ENCODE measurements at regions not wholly inside any gene's neighbourhood (a gene's known extent, or its start where the extent isn't known, plus 50 kb on each side); places are given as distances from the start of the nearest gene placed in this dataset.
"Not testable (repeated sequence)": the region's sequence is repeated elsewhere in the genome, so short reads cannot be mapped to it uniquely, and the experiment has no call there.

- no peak overlapping the region for H3K27ac Mint-ChIP-seq
- no peaks in the 10 kb centered on the region for H3K4me1 Mint-ChIP-seq (ENCODE audit: low read depth)
- DNase-seq: no peak
- H3K9me3 Mint-ChIP-seq: peaks cover 19% of the 10 kb centered on the region
- no peaks in the 10 kb centered on the region for H3K36me3 Mint-ChIP-seq (ENCODE audit: low read depth)
- no peak overlapping the region for H3K4me3 Mint-ChIP-seq
- H3K27me3 Mint-ChIP-seq (ENCODE audit: low read depth): no peaks in the 10 kb centered on the region
- CTCF ChIA-PET: no interaction called here
- intact Hi-C loops (cut with micrococcal nuclease): no loop called here
Observed at GRCh38 chr5:8557728-8558127, 688.8 kb downstream of the MTRR start.

GRCh38 chr5:8560776-8561175 lies 691.8 kb downstream of the MTRR start:
- Mint-ChIP-seq H3K4me1 (ENCODE audit: low read depth) (no peaks in the 10 kb centered on the region), H3K27me3 (ENCODE audit: low read depth) (no peaks in the 10 kb centered on the region), H3K9me3 (peaks cover 4% of the 10 kb centered on the region), H3K27ac (no peak overlapping the region), H3K4me3 (no peak overlapping the region), H3K36me3 (ENCODE audit: low read depth) (no peaks in the 10 kb centered on the region)
- intact Hi-C loops (cut with micrococcal nuclease): no loop called here
- CTCF ChIA-PET: no interaction called here
- no peak for DNase-seq

GRCh38 chr5:8561224-8561840 lies 692.4 kb downstream of the MTRR start:
- DNase-seq: no peak
- Mint-ChIP-seq H3K36me3 (ENCODE audit: low read depth) (no peaks in the 10 kb centered on the region), H3K4me1 (ENCODE audit: low read depth) (no peaks in the 10 kb centered on the region), H3K27me3 (ENCODE audit: low read depth) (no peaks in the 10 kb centered on the region), H3K4me3 (no peak overlapping the region), H3K9me3 (peaks cover under 1% of the 10 kb centered on the region), H3K27ac (no peak overlapping the region)
- intact Hi-C loops (cut with micrococcal nuclease): no loop called here
- CTCF ChIA-PET: no interaction called here

- Mint-ChIP-seq H3K4me1 (ENCODE audit: low read depth) (no peaks in the 10 kb centered on the region), H3K27ac (no peak overlapping the region), H3K9me3 (no peaks in the 10 kb centered on the region), H3K27me3 (ENCODE audit: low read depth) (no peaks in the 10 kb centered on the region), H3K4me3 (no peak overlapping the region), H3K36me3 (ENCODE audit: low read depth) (no peaks in the 10 kb centered on the region)
- no peak for DNase-seq
- intact Hi-C loops (cut with micrococcal nuclease): no loop called here
- CTCF ChIA-PET: no interaction called here
Observed at GRCh38 chr5:8561854-8562253, 692.9 kb downstream of the MTRR start.

GRCh38 chr5:8563540-8563939 lies 694.6 kb downstream of the MTRR start:
- DNase-seq; H3K4me1 Mint-ChIP-seq (ENCODE audit: low read depth); H3K4me3 Mint-ChIP-seq; intact Hi-C loops (cut with micrococcal nuclease); CTCF ChIA-PET; H3K27ac Mint-ChIP-seq; H3K9me3 Mint-ChIP-seq; H3K36me3 Mint-ChIP-seq (ENCODE audit: low read depth); H3K27me3 Mint-ChIP-seq (ENCODE audit: low read depth): not testable (repeated sequence)

- no peak overlapping the region for H3K27ac Mint-ChIP-seq
- no peak for DNase-seq
- no peaks in the 10 kb centered on the region for H3K27me3 Mint-ChIP-seq (ENCODE audit: low read depth)
- no peaks in the 10 kb centered on the region for H3K4me1 Mint-ChIP-seq (ENCODE audit: low read depth)
- no peak overlapping the region for H3K4me3 Mint-ChIP-seq
- H3K36me3 Mint-ChIP-seq (ENCODE audit: low read depth): no peaks in the 10 kb centered on the region
- CTCF ChIA-PET: no interaction called here
- H3K9me3 Mint-ChIP-seq: no peaks in the 10 kb centered on the region
- intact Hi-C loops (cut with micrococcal nuclease): no loop called here
Observed at GRCh38 chr5:8568858-8569257, 699.9 kb downstream of the MTRR start.

- H3K4me3 Mint-ChIP-seq: no peak overlapping the region
- H3K4me1 Mint-ChIP-seq (ENCODE audit: low read depth): no peaks in the 10 kb centered on the region
- H3K9me3 Mint-ChIP-seq: no peaks in the 10 kb centered on the region
- H3K27me3 Mint-ChIP-seq (ENCODE audit: low read depth): no peaks in the 10 kb centered on the region
- no peaks in the 10 kb centered on the region for H3K36me3 Mint-ChIP-seq (ENCODE audit: low read depth)
- intact Hi-C loops (cut with micrococcal nuclease): no loop called here
- CTCF ChIA-PET: no interaction called here
- no peak for DNase-seq
- H3K27ac Mint-ChIP-seq: no peak overlapping the region
Observed at GRCh38 chr5:8570528-8570927, 701.6 kb downstream of the MTRR start.

GRCh38 chr5:8576178-8576577 lies 707.2 kb downstream of the MTRR start:
- DNase-seq: no peak
- Mint-ChIP-seq H3K36me3 (ENCODE audit: low read depth) (no peaks in the 10 kb centered on the region), H3K9me3 (peaks cover 1% of the 10 kb centered on the region), H3K27me3 (ENCODE audit: low read depth) (no peaks in the 10 kb centered on the region), H3K4me1 (ENCODE audit: low read depth) (no peaks in the 10 kb centered on the region), H3K4me3 (no peak overlapping the region), H3K27ac (no peak overlapping the region)
- CTCF ChIA-PET: no interaction called here
- intact Hi-C loops (cut with micrococcal nuclease): no loop called here

GRCh38 chr5:8577792-8578191 lies 708.8 kb downstream of the MTRR start:
- Mint-ChIP-seq H3K4me3 (no peak overlapping the region), H3K4me1 (ENCODE audit: low read depth) (no peaks in the 10 kb centered on the region), H3K27me3 (ENCODE audit: low read depth) (no peaks in the 10 kb centered on the region), H3K36me3 (ENCODE audit: low read depth) (no peaks in the 10 kb centered on the region), H3K9me3 (peaks cover 4% of the 10 kb centered on the region), H3K27ac (no peak overlapping the region)
- CTCF ChIA-PET: no interaction called here
- intact Hi-C loops (cut with micrococcal nuclease): no loop called here
- DNase-seq: no peak

- intact Hi-C loops (cut with micrococcal nuclease): no loop called here
- CTCF ChIA-PET: interaction anchor here (0.5 kb wide), 1 partner anchor 648 kb away, joined by 3 read pairs; no protein-coding TSS in a partner anchor
- no peaks in the 10 kb centered on the region for H3K27me3 Mint-ChIP-seq (ENCODE audit: low read depth)
- no peaks in the 10 kb centered on the region for H3K4me1 Mint-ChIP-seq (ENCODE audit: low read depth)
- no peak overlapping the region for H3K4me3 Mint-ChIP-seq
- no peak overlapping the region for H3K27ac Mint-ChIP-seq
- no peaks in the 10 kb centered on the region for H3K36me3 Mint-ChIP-seq (ENCODE audit: low read depth)
- H3K9me3 Mint-ChIP-seq: peaks cover 4% of the 10 kb centered on the region
- DNase-seq: no peak
Observed at GRCh38 chr5:8580298-8580697, 711.4 kb downstream of the MTRR start.

GRCh38 chr5:8581047-8581446 lies 712.1 kb downstream of the MTRR start:
- no peaks in the 10 kb centered on the region for H3K36me3 Mint-ChIP-seq (ENCODE audit: low read depth)
- no peak overlapping the region for H3K4me3 Mint-ChIP-seq
- intact Hi-C loops (cut with micrococcal nuclease): no loop called here
- H3K27me3 Mint-ChIP-seq (ENCODE audit: low read depth): no peaks in the 10 kb centered on the region
- H3K9me3 Mint-ChIP-seq: peaks cover 4% of the 10 kb centered on the region
- no peak overlapping the region for H3K27ac Mint-ChIP-seq
- DNase-seq: no peak
- H3K4me1 Mint-ChIP-seq (ENCODE audit: low read depth): no peaks in the 10 kb centered on the region
- CTCF ChIA-PET: no interaction called here

- peaks cover 6% of the 10 kb centered on the region for H3K9me3 Mint-ChIP-seq
Observed at GRCh38 chr5:8585230-8586018, 716.5 kb downstream of the MTRR start.

GRCh38 chr5:8590959-8591358 lies 722.0 kb downstream of the MTRR start:
- no peak overlapping the region for H3K27ac Mint-ChIP-seq
- CTCF ChIA-PET: no interaction called here
- peaks cover 4% of the 10 kb centered on the region for H3K9me3 Mint-ChIP-seq
- intact Hi-C loops (cut with micrococcal nuclease): no loop called here
- H3K27me3 Mint-ChIP-seq (ENCODE audit: low read depth): no peaks in the 10 kb centered on the region
- H3K4me3 Mint-ChIP-seq: no peak overlapping the region
- H3K4me1 Mint-ChIP-seq (ENCODE audit: low read depth): no peaks in the 10 kb centered on the region
- no peaks in the 10 kb centered on the region for H3K36me3 Mint-ChIP-seq (ENCODE audit: low read depth)
- DNase-seq: no peak

More at GRCh38 chr5:8585230-8586018, 716.5 kb downstream of the MTRR start:
- no peaks in the 10 kb centered on the region for H3K4me1 Mint-ChIP-seq (ENCODE audit: low read depth)
- DNase-seq: no peak
- CTCF ChIA-PET: no interaction called here
- no peaks in the 10 kb centered on the region for H3K36me3 Mint-ChIP-seq (ENCODE audit: low read depth)
- H3K27ac Mint-ChIP-seq: no peak overlapping the region
- H3K27me3 Mint-ChIP-seq (ENCODE audit: low read depth): no peaks in the 10 kb centered on the region
- no peak overlapping the region for H3K4me3 Mint-ChIP-seq
- intact Hi-C loops (cut with micrococcal nuclease): no loop called here

Measured in activated naive CD4-positive, alpha-beta T cell treated with anti-CD3 and anti-CD28 coated beads for 36 hours (primary cell).